A673 (cell line): ENCODE measurements at regions not wholly inside any gene's neighbourhood (a gene's known extent, or its start where the extent isn't known, plus 50 kb on each side); places are given as distances from the start of the nearest gene placed in this dataset.

Source experiments
- CTCF ChIP-seq: fragments of 300-800, 200-600 bp; sonication (generic); conservative IDR thresholded peaks from 2 replicates; pipeline ENCODE4 v1.5.1; 2017; ENCODE audit warnings: low read depth, mild to moderate bottlenecking, antibody characterized with exemption, low read length, moderate library complexity, mixed read lengths
- EZH2 ChIP-seq: fragments of 200-600 bp; sonication (generic); IDR thresholded peaks from 2 replicates; pipeline ENCODE4 v1.6.1; 2017; ENCODE audit warnings: borderline replicate concordance, low read depth, mild to moderate bottlenecking, mixed read lengths, antibody characterized with exemption, low read length; ENCODE audit not compliant: poor library complexity, severe bottlenecking

GRCh38 chr3:27606537-27606936 is 115.6 kb downstream of the EOMES start:
- no peak for TF ChIP-seq EZH2
- no peak for TF ChIP-seq CTCF
